ENCODE measurements at regions not wholly inside any gene's neighbourhood (a gene's known extent, or its start where the extent isn't known, plus 50 kb on each side); places are given as distances from the start of the nearest gene placed in this dataset.

DNA sequence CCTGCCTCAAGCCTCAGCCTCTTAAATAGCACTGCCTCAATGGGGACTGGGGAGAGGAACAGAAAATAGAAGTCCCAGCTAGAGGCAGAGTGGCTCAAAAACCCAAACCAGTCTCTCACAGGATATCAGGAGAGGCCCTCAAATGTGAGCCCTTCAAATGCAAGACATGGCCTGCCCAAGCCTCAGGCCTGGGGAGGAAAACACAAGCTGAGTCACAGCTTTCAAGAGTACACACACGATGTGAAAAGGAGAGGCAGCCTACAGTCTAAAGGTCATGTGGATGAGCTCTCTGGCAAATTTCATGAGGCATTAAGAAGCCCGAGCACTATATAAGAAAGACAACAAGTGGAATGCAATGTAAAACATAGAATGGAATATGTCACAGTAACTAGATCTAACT is 316.6 kb upstream of the MEX3C start:
- TF ChIP-seq CTCF (conservative IDR thresholded peaks at IDR 0.05; ENCODE audit: low read depth, low read length) (no peak), EZH2 (IDR thresholded peaks at IDR 0.05; ENCODE audit: low read length, unreplicated experiment) (no peak)
